Activated CD8-positive, alpha-beta T cell treated with anti-CD3 and anti-CD28 coated beads, Interleukin-2, amount 10 ng/mL, durations not matched to agents 7 days and 5 days (primary cell): ENCODE measurements at regions not wholly inside any gene's neighbourhood (a gene's known extent, or its start where the extent isn't known, plus 50 kb on each side); places are given as distances from the start of the nearest gene placed in this dataset.

ENCODE experiments used
- ATAC-seq: fragments of 150-1000 bp; cut with Tn5 transposase; one replicate; pipeline ENCODE4 v1.10.0; 2021; ENCODE audit warnings: moderate library complexity
- CTCF ChIA-PET: fragments of 350-600 bp; sonication (Branson Sonifier 250); formaldehyde crosslinking; loops from one replicate; lab custom pipeline; 2021; ENCODE audit warnings: antibody characterized with exemption; lab: Charles Lee
- POLR2A ChIA-PET: fragments of 350-600 bp; sonication (Branson Sonifier 250); formaldehyde crosslinking; loops from one replicate; lab custom pipeline; 2021; ENCODE audit warnings: antibody characterized with exemption; lab: Charles Lee
- DNase-seq: peaks from one replicate; pipeline ENCODE4 v3.0.0-alpha.2; 2020
- H3K27ac Mint-ChIP-seq: one replicate; pipeline ENCODE4 v1.8.0; 2021; ENCODE audit warnings: mild to moderate bottlenecking, mixed read lengths
- H3K27me3 Mint-ChIP-seq: one replicate; pipeline ENCODE4 v1.8.0; 2021; ENCODE audit warnings: low read depth, mixed read lengths
- H3K36me3 Mint-ChIP-seq: one replicate; pipeline ENCODE4 v1.8.0; 2021; ENCODE audit warnings: low read depth, mixed read lengths
- H3K4me1 Mint-ChIP-seq: one replicate; pipeline ENCODE4 v1.8.0; 2021; ENCODE audit warnings: low read depth, mixed read lengths
- H3K4me3 Mint-ChIP-seq: one replicate; pipeline ENCODE4 v1.8.0; 2021; ENCODE audit warnings: mild to moderate bottlenecking, mixed read lengths
- H3K9me3 Mint-ChIP-seq: one replicate; pipeline ENCODE4 v1.8.0; 2022; ENCODE audit warnings: mixed read lengths; ENCODE audit not compliant: insufficient read depth

DNA sequence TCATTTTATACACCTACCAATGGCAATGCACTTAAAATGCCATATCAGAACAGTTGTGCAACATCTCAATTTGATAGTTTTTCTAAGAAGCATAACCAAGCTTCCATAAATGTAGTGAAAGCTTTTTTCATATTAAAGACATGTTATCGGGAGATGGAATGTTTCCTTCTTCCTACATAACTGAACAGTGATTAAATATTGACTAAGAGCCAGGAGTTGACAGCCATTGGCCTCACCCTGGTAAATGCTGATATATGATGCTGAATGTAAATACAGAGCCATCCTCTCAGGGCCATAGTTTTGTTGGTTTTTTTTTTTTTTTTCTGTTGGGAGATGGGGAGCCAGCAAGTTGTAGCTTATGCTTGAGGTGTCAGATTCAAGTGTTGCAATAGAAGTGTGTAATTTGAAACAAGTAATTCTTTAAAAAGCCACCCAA, 203.3 kb upstream of the IL12A start:
- Mint-ChIP-seq H3K27me3 (peaks cover 2% of the 10 kb centered on the region), H3K4me1 (no peaks in the 10 kb centered on the region), H3K27ac (no peak overlapping the region), H3K4me3 (no peak overlapping the region), H3K9me3 (no peaks in the 10 kb centered on the region), H3K36me3 (no peaks in the 10 kb centered on the region)
- no peak for DNase-seq
- CTCF ChIA-PET: no interaction called here
- ATAC-seq: no peak
- POLR2A ChIA-PET: no interaction called here

GRCh38 chr3:159786489-159787177, 202.0 kb upstream of the IL12A start:
- ChIA-PET POLR2A (no interaction called here), CTCF (no interaction called here)
- Mint-ChIP-seq H3K36me3 (no peaks in the 10 kb centered on the region), H3K4me3 (no peak overlapping the region), H3K27me3 (no peaks in the 10 kb centered on the region), H3K27ac (no peak overlapping the region), H3K4me1 (no peaks in the 10 kb centered on the region), H3K9me3 (no peaks in the 10 kb centered on the region)
- DNase-seq (no peak), ATAC-seq (no peak)

GRCh38 chr3:159787178-159787574, 201.5 kb upstream of the IL12A start:
- ChIA-PET CTCF (no interaction called here), POLR2A (no interaction called here)

DNA sequence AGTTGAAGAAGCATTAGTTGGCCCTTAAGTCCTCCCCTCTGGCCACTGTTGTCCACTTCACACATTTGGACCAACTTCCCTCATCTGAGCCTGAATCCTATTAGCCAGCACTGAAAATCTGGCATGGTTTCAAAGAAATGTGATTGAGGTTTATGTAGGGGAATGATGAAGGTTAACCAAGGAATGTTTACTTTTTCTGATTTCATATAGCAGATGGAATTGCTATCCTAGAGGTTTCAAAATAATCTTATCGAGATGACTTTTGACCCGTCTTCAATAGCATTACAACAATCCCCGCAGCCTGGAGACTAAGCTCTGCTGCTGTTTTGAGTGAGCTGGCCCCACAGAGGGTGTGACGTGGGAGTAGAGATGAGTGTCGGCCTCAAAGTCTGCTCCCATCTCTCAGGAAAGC, 200.8 kb upstream of the IL12A start:
- no peaks in the 10 kb centered on the region for H3K9me3 Mint-ChIP-seq
- no peak for DNase-seq
- POLR2A ChIA-PET: no interaction called here

More at GRCh38 chr3:159787178-159787574, 201.5 kb upstream of the IL12A start:
- Mint-ChIP-seq H3K27me3 (no peaks in the 10 kb centered on the region), H3K27ac (no peak overlapping the region), H3K4me3 (no peak overlapping the region), H3K9me3 (no peaks in the 10 kb centered on the region), H3K36me3 (no peaks in the 10 kb centered on the region), H3K4me1 (no peaks in the 10 kb centered on the region)
- DNase-seq (no peak), ATAC-seq (no peak)

DNA sequence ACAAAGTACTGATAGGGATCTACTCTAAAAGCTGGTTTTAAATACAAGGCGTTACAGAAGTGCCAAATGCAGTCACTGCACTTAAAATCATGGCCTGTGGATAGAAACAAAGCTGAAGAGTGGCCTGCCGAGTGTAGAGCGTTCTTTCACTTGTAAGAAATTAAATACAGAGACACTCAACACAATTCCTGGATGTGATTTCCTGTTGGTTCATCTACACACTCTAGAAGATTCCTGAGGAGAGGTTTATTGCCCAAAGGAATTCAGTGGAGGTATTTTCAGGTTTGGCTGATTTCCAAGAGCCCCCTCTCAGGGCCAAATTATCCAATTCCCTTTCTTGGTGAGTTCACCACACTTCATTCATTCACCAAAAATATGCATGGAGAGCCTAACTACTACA, 200.3 kb upstream of the IL12A start:
- Mint-ChIP-seq H3K27me3 (no peaks in the 10 kb centered on the region), H3K4me3 (no peak overlapping the region), H3K27ac (no peak overlapping the region), H3K9me3 (no peaks in the 10 kb centered on the region), H3K4me1 (no peaks in the 10 kb centered on the region), H3K36me3 (no peaks in the 10 kb centered on the region)
- DNase-seq (no peak), ATAC-seq (no peak)
- ChIA-PET CTCF (no interaction called here), POLR2A (no interaction called here)

More for the DNA sequence above, 200.8 kb upstream of the IL12A start:
- Mint-ChIP-seq H3K4me3 (no peak overlapping the region), H3K4me1 (no peaks in the 10 kb centered on the region), H3K27me3 (no peaks in the 10 kb centered on the region), H3K36me3 (no peaks in the 10 kb centered on the region), H3K27ac (no peak overlapping the region)
- no peak for ATAC-seq
- CTCF ChIA-PET: no interaction called here

- no peak for DNase-seq
- ChIA-PET POLR2A (no interaction called here), CTCF (no interaction called here)
- ATAC-seq: no peak
- H3K27me3 Mint-ChIP-seq: no peaks in the 10 kb centered on the region
- H3K36me3 Mint-ChIP-seq: no peaks in the 10 kb centered on the region
- H3K4me3 Mint-ChIP-seq: no peak overlapping the region
- no peaks in the 10 kb centered on the region for H3K9me3 Mint-ChIP-seq
- H3K4me1 Mint-ChIP-seq: no peaks in the 10 kb centered on the region
- H3K27ac Mint-ChIP-seq: no peak overlapping the region
These were observed 199.6 kb upstream of the IL12A start for GRCh38 chr3:159789017-159789416.

GRCh38 chr3:159789742-159790635, 198.6 kb upstream of the IL12A start:
- DNase-seq: no peak
- CTCF ChIA-PET: no interaction called here
- POLR2A ChIA-PET: no interaction called here
- Mint-ChIP-seq H3K36me3 (no peaks in the 10 kb centered on the region), H3K27ac (no peak overlapping the region), H3K9me3 (no peaks in the 10 kb centered on the region), H3K27me3 (no peaks in the 10 kb centered on the region), H3K4me3 (no peak overlapping the region), H3K4me1 (no peaks in the 10 kb centered on the region)
- ATAC-seq: no peak

- H3K27me3 Mint-ChIP-seq: no peaks in the 10 kb centered on the region
- H3K9me3 Mint-ChIP-seq: no peaks in the 10 kb centered on the region
- DNase-seq (no peak), ATAC-seq (no peak)
- ChIA-PET POLR2A (no interaction called here), CTCF (no interaction called here)
- H3K27ac Mint-ChIP-seq: no peak overlapping the region
- no peak overlapping the region for H3K4me3 Mint-ChIP-seq
- H3K36me3 Mint-ChIP-seq: no peaks in the 10 kb centered on the region
- H3K4me1 Mint-ChIP-seq: no peaks in the 10 kb centered on the region
These were observed 197.3 kb upstream of the IL12A start for GRCh38 chr3:159791336-159791735.

- ATAC-seq: no peak
- POLR2A ChIA-PET: no interaction called here
- no peak overlapping the region for H3K4me3 Mint-ChIP-seq
- DNase-seq: no peak
- H3K27ac Mint-ChIP-seq: no peak overlapping the region
- H3K9me3 Mint-ChIP-seq: no peaks in the 10 kb centered on the region
- H3K4me1 Mint-ChIP-seq: no peaks in the 10 kb centered on the region
- no peaks in the 10 kb centered on the region for H3K27me3 Mint-ChIP-seq
- H3K36me3 Mint-ChIP-seq: no peaks in the 10 kb centered on the region
- CTCF ChIA-PET: no interaction called here
These were observed 196.6 kb upstream of the IL12A start for GRCh38 chr3:159792070-159792469.

GRCh38 chr3:159795042-159795441, 193.6 kb upstream of the IL12A start:
- no peak for DNase-seq
- CTCF ChIA-PET: no interaction called here
- Mint-ChIP-seq H3K36me3 (no peaks in the 10 kb centered on the region), H3K27me3 (no peaks in the 10 kb centered on the region), H3K4me3 (no peak overlapping the region), H3K4me1 (no peaks in the 10 kb centered on the region), H3K27ac (no peak overlapping the region), H3K9me3 (no peaks in the 10 kb centered on the region)
- POLR2A ChIA-PET: no interaction called here
- no peak for ATAC-seq

GRCh38 chr3:159795681-159796175, 192.9 kb upstream of the IL12A start:
- ChIA-PET POLR2A (no interaction called here), CTCF (no interaction called here)
- no peak for DNase-seq
- Mint-ChIP-seq H3K4me1 (no peaks in the 10 kb centered on the region), H3K36me3 (no peaks in the 10 kb centered on the region), H3K4me3 (no peak overlapping the region), H3K9me3 (no peaks in the 10 kb centered on the region), H3K27me3 (no peaks in the 10 kb centered on the region), H3K27ac (no peak overlapping the region)
- ATAC-seq: no peak

DNA sequence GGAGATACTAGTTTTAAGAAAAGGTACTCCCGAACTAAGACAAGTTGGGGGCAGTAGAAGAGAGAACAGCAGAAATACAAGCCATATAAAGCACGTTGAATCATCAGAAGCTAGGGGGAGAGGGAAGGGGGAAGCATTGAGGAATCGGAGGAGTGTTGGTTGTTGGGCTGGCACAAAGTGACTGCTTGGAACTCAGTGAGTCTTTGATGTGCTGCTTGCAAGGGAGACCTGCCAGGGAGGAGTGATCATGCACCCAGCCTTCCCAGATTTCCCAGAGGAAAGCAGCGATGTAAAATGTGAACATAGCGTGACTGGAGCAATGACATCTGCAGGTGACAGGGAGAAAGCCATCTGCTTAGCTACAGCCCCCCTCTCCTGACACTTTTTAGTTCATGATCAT, 192.4 kb upstream of the IL12A start:
- DNase-seq (no peak), ATAC-seq (no peak)
- no peak overlapping the region for H3K27ac Mint-ChIP-seq
- no peak overlapping the region for H3K4me3 Mint-ChIP-seq
- H3K36me3 Mint-ChIP-seq: no peaks in the 10 kb centered on the region
- no peaks in the 10 kb centered on the region for H3K27me3 Mint-ChIP-seq
- H3K9me3 Mint-ChIP-seq: no peaks in the 10 kb centered on the region
- ChIA-PET POLR2A (no interaction called here), CTCF (no interaction called here)
- H3K4me1 Mint-ChIP-seq: no peaks in the 10 kb centered on the region
